GM19468 (cell line): ENCODE measurements at regions not wholly inside any gene's neighbourhood (a gene's known extent, or its start where the extent isn't known, plus 50 kb on each side); places are given as distances from the start of the nearest gene placed in this dataset.
"Not testable (repeated sequence)": the region's sequence is repeated elsewhere in the genome, so short reads cannot be mapped to it uniquely, and the experiment has no call there.

Experiments used
- ATAC-seq: cut with Tn5 transposase; IDR thresholded peaks from one replicate; pipeline ENCODE4 v1.9.1; 2021; ENCODE audit warnings: mild to moderate bottlenecking, moderate library complexity, moderate number of reproducible peaks; ENCODE audit not compliant: unreplicated experiment; ENCODE audit errors: extremely low read depth

GRCh38 chr18:25595274-25596060, 243.5 kb upstream of the ZNF521 start:
- no peak for ATAC-seq

DNA sequence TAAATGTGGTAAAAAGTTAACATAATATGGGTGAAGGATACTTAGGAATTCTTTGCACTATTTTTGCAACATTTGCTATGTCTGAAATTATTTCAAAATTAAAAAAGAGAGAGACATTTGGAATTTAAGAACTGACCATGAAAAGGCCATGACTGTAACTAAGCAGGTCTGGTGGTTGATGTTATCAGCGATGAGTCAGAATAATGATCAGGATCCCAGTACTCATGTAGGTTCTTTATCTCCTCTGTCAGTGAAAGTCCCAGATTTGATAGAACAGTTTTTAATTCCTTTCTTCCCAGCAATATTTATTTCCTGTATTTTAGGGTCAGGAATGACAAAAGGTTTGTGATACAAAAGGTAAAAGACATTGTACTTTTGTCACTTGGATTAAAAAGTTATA, 242.4 kb upstream of the ZNF521 start:
- no peak for ATAC-seq

DNA sequence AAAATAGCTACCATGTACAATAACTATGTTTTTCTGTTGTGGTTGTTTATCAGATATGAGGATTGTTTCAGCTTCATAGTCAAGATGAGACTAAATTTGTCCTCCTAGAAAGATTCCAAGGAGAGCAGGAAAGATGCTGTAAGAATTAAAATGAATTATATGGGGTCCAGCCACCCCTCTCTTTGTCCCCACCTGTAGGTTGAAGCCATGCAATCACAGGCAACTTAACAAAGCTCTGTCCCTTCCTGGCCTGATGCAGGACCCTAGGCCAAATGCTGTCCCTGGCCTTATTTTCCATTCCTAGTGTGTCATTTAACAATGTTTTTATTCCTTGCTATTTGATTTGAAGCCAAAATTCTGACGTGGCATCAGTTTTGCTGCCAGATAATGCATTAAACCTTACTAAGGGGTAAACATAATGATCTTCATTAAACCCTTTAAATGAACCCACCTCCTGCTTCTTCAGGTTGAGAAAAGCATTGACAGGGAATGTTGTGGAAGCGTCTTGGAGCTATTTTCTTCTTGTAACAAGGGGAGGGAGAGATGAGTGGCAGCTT, 240.9 kb upstream of the ZNF521 start:
- ATAC-seq = no peak

- no peak for ATAC-seq
Observed at GRCh38 chr18:25590456-25590855, 238.5 kb upstream of the ZNF521 start.

DNA sequence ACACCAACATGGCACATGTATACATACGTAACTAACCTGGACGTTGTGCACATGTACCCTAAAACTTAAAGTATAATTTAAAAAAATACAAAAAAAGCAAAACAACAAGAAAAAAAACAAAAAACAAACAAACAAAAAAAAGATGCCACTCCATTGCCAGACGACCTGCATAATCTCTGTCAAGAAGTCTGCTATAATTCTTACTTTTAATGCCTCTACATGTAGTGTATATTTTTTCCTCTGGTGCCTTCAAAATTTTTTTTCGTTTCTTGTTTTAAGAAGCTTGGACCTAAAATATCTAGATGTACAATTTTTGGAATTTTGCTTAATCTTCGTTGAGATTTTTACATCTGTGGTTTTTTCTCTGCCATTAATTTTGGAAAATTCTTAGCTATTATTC, 235.6 kb upstream of the ZNF521 start:
- no peak for ATAC-seq

DNA sequence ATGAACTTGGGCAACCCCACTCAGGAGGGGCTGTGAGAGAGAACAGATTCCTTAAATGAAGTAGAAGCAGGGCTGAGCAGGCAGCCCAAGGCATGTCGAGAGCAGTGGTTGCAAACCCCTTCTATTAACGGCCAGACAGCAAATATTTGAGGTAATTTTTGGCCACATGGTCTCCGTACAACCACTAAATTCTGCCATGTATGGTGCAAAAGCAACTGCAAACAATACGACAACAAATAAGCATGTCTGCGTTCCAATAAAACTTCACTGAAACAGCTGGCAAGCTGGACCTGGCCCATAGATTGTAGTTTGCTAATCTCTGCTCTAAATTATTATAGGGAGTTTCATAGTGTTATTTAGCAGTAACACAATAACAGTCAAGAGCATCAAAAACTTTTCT, 217.0 kb upstream of the ZNF521 start:
- ATAC-seq = no peak

GRCh38 chr18:25563816-25564683, 212.1 kb upstream of the ZNF521 start:
- ATAC-seq = no peak

DNA sequence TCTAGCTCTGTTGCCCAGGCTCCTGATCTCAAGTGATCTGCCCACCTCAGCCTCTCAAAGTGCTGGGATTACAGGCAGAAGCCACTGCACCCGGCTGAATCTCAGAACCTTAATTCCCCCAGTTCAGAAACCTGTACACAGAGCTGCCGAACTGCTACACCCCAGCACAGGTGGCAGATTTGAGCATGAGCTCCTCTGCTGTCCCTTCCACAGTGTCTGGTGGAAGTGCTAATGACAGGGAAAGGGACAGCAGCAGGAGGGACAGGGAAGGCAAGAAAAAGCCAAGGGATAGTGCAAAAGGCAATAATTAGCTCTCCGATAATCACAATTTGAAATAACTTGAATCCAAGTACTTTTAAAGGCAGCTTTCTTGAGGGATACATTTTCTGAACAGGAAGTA, 211.4 kb upstream of the ZNF521 start:
- ATAC-seq = no peak

- no peak for ATAC-seq
Observed at GRCh38 chr18:25561918-25562317, 210.0 kb upstream of the ZNF521 start.

DNA sequence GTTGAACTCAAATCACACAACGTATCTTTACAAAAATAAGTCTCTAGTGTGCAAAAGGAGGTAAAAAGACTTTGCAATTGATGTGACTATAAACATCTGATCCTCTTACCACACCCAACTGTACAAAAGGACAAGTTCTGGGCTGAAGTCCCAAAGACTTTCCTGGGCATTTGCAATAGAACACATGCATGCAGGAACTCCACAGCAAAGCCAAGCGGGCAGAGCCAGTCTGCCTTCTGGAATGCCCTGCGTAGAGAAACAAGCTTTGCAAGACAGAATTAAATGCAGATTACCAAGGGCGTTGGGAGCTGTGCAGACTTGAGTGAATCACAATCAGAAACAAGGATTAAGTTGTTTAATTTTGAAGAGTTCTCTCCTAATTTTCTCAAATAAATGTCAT, 208.4 kb upstream of the ZNF521 start:
- no peak for ATAC-seq

DNA sequence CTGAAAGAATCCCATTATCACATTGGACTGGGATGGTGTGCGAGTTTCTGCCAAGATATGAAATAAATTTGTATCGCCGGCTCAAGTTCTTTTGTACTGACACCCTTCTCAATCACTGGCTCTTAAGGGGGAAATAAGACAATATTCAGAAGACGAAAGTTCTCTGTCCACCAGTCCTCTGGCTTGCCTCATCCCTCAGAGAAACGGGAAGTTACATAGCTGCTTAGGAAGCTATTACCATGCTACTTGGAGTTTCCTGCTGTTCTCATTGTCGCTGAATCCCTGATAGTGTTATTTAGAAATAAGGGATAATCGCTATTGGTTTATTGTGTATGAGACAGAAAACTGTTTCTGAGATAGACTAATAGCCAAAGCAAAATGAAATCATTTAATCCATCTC, 205.0 kb upstream of the ZNF521 start:
- no peak for ATAC-seq

DNA sequence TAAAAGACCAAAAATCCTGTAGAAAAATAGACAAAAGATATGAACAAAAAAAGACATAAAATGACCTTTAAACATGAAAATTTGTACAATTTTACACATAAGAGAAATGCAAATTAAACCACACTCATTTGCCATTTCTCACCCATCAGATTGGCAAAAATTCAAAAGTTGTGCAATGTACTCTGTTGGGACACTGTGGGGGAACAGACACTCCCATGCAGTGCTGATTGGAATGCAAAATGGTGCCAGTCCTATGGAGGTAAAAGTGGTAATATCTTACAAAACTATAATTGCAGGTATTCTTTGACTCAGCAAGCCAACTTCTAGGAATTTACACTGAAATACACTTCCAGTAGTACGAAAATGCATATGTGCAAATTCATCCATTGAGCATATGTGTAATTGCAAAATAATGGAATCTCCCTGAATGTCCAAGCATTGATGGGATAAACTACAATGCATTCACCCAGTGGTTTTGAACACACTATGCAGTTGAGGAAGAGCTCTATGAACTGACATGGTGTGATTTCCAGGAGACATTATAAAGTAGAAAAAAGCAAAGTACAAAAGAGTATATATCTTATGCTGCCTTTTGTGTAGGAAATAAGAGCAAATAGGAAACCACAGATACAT, 201.8 kb upstream of the ZNF521 start:
- ATAC-seq = no peak

- no peak for ATAC-seq
Observed at GRCh38 chr18:25544546-25545287, 192.8 kb upstream of the ZNF521 start.

- ATAC-seq = no peak
Observed at GRCh38 chr18:25538175-25538922, 186.4 kb upstream of the ZNF521 start.

GRCh38 chr18:25535495-25535894, 183.5 kb upstream of the ZNF521 start:
- ATAC-seq = no peak

GRCh38 chr18:25534401-25534800, 182.4 kb upstream of the ZNF521 start:
- ATAC-seq = no peak

- no peak for ATAC-seq
Observed at GRCh38 chr18:25533218-25533617, 181.3 kb upstream of the ZNF521 start.

- ATAC-seq = no peak
Observed at GRCh38 chr18:25531207-25531606, 179.2 kb upstream of the ZNF521 start.

GRCh38 chr18:25525789-25526188, 173.8 kb upstream of the ZNF521 start:
- not testable (repeated sequence) for ATAC-seq
